ENCODE measurements at regions not wholly inside any gene's neighbourhood (a gene's known extent, or its start where the extent isn't known, plus 50 kb on each side); places are given as distances from the start of the nearest gene placed in this dataset.

DNA sequence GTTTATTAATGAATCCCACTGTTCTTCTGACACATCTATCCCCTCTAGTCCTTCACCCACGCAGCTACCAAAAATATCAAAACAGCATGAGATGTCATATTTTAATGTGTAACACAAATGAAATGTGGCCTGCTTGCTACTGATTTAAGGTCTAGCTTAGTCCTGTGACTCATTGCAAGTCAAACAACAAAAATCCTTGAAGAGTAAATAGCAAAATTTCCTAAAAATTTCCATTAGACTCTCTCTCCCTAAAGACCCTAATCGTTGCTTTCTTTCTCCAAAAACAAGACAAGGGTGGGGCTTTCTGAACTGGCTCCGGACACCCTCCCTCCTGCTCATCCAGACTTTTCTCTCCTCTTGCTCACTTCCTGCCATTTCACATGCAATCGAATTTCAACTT is 99.9 kb upstream of the IPO5 start:
- Histone ChIP-seq H4K20me1 (replicated peaks in 1 of 2; ENCODE audit: control insufficient read depth in 1 of 2, insufficient read depth in 2 of 2, low read length in 2 of 2) (peaks cover 0 to 3% of the 10 kb centered on the region in 2 experiments), H3K4me2 (ENCODE audit: insufficient read depth in 1 of 2, low read depth in 2 of 2, low read length in 2 of 2) (no peak overlapping the region), H3K23ac (ENCODE audit: insufficient read length) (no peak overlapping the region), H3K14ac (ENCODE audit: insufficient read length) (no peak overlapping the region), H3K23me2 (ENCODE audit: low read depth, low read length) (peaks cover 6% of the 10 kb centered on the region; the same call in 1 of the 2 replicates), H2BK20ac (ENCODE audit: low read length) (no peak overlapping the region), H3K79me2 (ENCODE audit: control insufficient read depth in 1 of 2, insufficient read depth in 2 of 2, low read length in 2 of 2) (no peaks in the 10 kb centered on the region), H3K27ac (ENCODE audit: low read depth, low read length) (no peak overlapping the region), H2BK15ac (ENCODE audit: low read length) (no peak overlapping the region), H2BK5ac (ENCODE audit: low read depth, low read length) (no peak overlapping the region), H4K91ac (replicated peaks; ENCODE audit: insufficient read length, low read length) (no peak overlapping the region), H3K4me3 (ENCODE audit: extremely low read depth in 1 of 4, insufficient read depth in 2 of 4, low read depth in 3 of 4, low read length in 4 of 4) (no peak overlapping the region), H2AK5ac (ENCODE audit: low read depth, low read length) (no peak overlapping the region), H3K9me3 (ENCODE audit: insufficient read depth in 2 of 2, low read depth in 1 of 2, low read length in 1 of 2) (no peaks in the 10 kb centered on the region), H2AFZ (ENCODE audit: low read length) (no peak overlapping the region), H4K5ac (ENCODE audit: insufficient read length, low read depth, low read length) (no peak overlapping the region), H2BK120ac (replicated peaks; ENCODE audit: low read depth, low read length) (no peak overlapping the region), H2BK12ac (ENCODE audit: low read depth, low read length) (no peak overlapping the region), H3K79me1 (ENCODE audit: low read depth, low read length) (no peaks in the 10 kb centered on the region), H3K18ac (ENCODE audit: extremely low read depth, low read length) (no peak overlapping the region), H3K9ac (replicated peaks in 1 of 4; ENCODE audit: extremely low read depth in 1 of 4, low read depth in 3 of 4, low read length in 3 of 4) (no peak overlapping the region), H3K4ac (replicated peaks; ENCODE audit: insufficient read length, low read depth, low read length) (no peak overlapping the region), H3K4me1 (replicated peaks in 1 of 4; ENCODE audit: control insufficient read depth in 3 of 4, insufficient read depth in 4 of 4, low read length in 3 of 4) (peaks cover 0 to 2% (median 0%) of the 10 kb centered on the region in 4 experiments; a peak in 2 of 7 replicates), H4K8ac (ENCODE audit: extremely low read depth, insufficient read depth, low read length) (no peak overlapping the region), H3K56ac (replicated peaks; ENCODE audit: insufficient read length, low read depth, low read length) (no peak overlapping the region), H3K27me3 (replicated peaks in 1 of 4; ENCODE audit: control insufficient read depth in 3 of 4, extremely low read depth in 1 of 4, insufficient read depth in 3 of 4, low read length in 3 of 4) (no peaks in the 10 kb centered on the region), H3K36me3 (ENCODE audit: control insufficient read depth in 2 of 4, insufficient read depth in 4 of 4, low read length in 3 of 4) (no peaks in the 10 kb centered on the region)
- TF ChIP-seq, protein P1, sequence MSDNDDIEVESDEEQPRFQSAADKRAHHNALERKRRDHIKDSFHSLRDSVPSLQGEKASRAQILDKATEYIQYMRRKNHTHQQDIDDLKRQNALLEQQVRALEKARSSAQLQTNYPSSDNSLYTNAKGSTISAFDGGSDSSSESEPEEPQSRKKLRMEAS (IDR thresholded peaks at IDR 0.05), result no peak
- TF ChIP-seq CEBPB (IDR thresholded peaks at IDR 0.05; ENCODE audit: low read depth, low read length) (no peak), TCF12 (IDR thresholded peaks at IDR 0.05; ENCODE audit: low read depth, low read length) (no peak), POLR2A (IDR thresholded peaks at IDR 0.05; ENCODE audit: control extremely low read depth in 1 of 2, low read depth in 2 of 2, low read length in 2 of 2) (no peak), CBX8 (IDR thresholded peaks at IDR 0.05; ENCODE audit: borderline replicate concordance, low read depth, low read length) (no peak)
- TF ChIP-seq, protein P2, sequence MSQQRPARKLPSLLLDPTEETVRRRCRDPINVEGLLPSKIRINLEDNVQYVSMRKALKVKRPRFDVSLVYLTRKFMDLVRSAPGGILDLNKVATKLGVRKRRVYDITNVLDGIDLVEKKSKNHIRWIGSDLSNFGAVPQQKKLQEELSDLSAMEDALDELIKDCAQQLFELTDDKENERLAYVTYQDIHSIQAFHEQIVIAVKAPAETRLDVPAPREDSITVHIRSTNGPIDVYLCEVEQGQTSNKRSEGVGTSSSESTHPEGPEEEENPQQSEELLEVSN (IDR thresholded peaks at IDR 0.05), result no peak
- FAIRE-seq (no peak), DNase-seq (ENCODE audit: low read depth in 1 of 2, low spot score in 2 of 2) (no peak)
- ChIA-PET POLR2A (ENCODE audit: partially characterized antibody) (interaction anchor here (1.5 kb wide), 1 partner anchor 122 kb away, joined by 3 read pairs; no protein-coding TSS in a partner anchor), CTCF (ENCODE audit: partially characterized antibody) (interaction anchor here (0.9 kb wide), 1 partner anchor 58 kb away, joined by 3 read pairs; no protein-coding TSS in a partner anchor)
- 68% methylated on average over 4 of the region's 4 CpGs; no CpG with 5 or more reads in 1 of the 2 experiments for WGBS, 2 experiments (ENCODE audit: extremely low coverage in 1 of 2, insufficient coverage in 1 of 2, insufficient read length in 1 of 2, insufficient replicate concordance in 2 of 2, low coverage in 1 of 2, low lambda C conversion rate in 2 of 2, missing lambda C conversion rate in 1 of 2)
